GM21576 (cell line): ENCODE measurements at regions not wholly inside any gene's neighbourhood (a gene's known extent, or its start where the extent isn't known, plus 50 kb on each side); places are given as distances from the start of the nearest gene placed in this dataset.

Experiments
- ATAC-seq: cut with Tn5 transposase; IDR thresholded peaks from one replicate; pipeline ENCODE4 v1.9.1; 2021; ENCODE audit warnings: mild to moderate bottlenecking, moderate library complexity; ENCODE audit not compliant: unreplicated experiment

DNA sequence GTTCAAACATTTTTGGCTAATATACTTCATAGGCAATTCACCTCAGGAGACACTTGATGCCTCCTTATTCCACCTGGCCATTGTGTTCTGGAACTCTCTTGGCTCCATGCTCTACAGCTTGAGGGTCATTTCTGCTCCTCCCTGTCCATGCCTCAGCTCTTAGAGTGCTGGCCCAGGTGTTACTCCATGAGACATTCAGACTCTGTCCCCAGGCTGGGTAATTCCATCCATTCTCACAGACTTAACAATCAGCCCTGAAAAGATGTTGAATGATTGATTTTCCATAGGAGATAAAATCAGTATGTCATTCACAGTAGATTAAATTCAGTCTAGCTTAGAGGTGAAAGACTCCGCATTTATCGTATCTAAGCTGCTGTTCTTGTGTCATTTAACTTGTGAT, 168.6 kb upstream of the CWC22 start:
- no peak for ATAC-seq

DNA sequence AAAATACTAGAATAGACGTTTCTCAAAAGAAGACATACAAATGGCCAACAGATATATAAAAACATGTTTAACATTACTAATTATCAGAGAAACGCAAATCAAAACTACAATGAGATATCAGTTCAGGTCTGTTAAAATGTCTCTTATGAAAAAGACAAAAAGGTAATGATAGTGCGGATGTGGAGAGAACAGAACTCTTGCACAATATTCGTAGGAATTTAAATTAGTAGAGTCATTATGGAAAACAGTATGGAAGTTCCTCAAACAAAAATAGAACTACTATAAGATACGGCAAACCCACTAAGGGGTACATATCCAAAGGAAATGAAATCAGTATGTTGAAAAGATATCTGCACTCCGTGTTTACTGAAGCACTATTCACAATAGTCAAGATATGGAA, 167.5 kb upstream of the CWC22 start:
- ATAC-seq, result no peak

DNA sequence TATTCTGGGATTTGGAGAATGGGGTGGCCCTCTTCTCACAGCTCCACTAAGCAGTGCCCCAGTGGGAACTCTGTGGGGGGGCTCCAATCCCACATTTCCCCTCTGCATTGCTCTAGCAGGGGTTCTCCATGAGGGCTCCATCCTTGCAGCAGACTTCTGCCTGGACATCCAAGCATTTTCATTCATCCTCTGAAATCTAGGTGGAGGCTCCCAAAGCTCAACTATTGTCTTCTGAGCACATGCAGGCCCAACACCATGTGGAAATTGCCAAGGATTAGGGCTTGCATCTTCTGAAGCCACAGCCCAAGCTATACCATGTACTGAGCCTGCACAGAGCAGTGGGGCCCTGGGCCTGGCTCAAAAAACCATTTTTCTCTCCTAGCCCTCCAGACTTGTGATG, 162.4 kb upstream of the CWC22 start:
- no peak for ATAC-seq

DNA sequence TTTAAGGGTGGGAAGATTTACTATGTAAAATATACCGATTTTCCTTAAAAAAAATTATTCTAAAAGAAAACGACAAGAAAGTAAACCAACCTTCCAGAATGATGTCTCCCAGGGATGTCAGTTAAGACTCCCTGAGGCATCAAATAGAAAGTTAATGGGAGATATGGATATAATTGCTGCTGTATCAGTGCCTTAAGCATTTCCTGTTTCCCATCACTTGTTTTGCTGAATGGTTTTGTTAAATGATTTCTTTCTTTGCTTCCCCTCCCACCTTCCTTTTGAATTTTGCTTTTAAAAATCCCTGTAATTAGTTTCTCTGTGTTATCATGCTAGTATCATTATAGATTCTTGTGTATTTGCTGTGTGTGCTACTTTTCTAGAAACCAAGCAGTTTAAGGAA, 154.3 kb upstream of the CWC22 start:
- no peak for ATAC-seq

DNA sequence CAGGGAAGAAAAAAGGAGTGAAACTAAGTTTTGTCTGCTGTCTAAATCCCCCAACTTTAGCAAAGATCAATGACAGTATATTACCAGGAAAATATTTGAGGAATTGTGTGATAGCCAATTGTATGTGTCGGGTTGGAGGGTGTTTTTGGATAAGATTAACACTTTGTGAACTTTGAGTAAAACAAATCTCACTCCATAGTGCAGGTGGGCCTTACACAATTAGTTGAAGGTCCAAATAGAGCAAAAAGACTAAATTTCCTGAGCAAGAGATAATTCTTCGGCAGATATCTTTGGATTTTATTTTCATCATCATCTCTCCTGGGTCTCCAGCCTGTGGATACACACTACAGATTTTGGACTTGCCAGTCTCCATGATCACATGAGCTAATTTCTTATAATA, 152.8 kb upstream of the CWC22 start:
- ATAC-seq, result no peak

DNA sequence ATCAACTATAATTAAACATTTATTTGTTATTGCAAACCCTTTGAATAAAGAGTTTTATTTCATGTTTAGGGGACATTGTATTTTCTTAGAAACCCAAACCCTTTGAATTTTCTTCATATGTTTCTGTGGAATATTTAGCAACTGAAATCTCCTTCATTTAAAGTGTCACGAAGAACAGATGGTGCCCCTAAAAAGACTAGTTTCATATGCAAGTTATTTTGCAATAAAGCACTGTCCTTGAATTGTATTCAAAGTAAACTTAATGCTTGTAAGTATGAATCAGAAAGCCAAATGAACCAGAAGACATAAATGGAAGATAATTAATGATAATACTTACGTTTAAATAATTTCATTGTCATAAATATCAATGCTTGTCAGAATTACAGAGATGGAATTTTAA, 151.9 kb upstream of the CWC22 start:
- ATAC-seq, result no peak

DNA sequence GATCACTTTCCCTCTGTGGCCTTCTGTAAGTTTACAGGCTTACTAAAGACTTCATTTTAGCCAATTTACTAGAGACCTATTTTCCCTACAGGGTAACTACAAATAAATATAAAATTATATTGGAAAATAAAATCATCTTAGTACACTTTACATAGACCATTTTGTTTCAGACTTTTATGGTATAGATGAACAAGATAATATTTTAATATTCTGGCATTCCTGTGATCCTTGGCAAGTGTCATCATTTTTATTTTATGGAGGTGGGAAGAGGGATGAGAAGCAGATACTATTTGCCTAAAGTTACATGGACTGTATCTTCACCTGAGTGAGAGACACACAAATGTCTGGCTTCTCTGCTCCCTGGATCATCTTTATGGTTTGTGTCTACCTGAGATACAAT, 149.6 kb upstream of the CWC22 start:
- ATAC-seq, result no peak

DNA sequence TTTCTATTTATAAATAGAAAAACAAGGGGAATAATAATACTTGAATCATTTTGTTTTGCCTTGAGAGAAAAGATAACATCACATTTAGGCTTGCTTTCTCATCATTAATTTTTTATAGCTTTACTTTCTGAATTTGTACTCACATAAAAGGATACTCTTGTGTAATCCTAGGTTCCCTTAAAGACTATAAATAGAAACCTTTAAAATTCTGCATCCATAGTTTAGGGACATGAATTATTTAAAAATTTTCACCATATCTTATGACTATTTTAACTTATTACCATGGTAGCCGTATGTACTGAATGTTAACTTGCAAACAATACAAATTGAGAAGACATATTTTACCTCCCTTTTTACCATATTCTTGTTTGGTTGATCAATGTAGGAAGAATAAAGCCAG, 143.5 kb upstream of the CWC22 start:
- ATAC-seq, result no peak

DNA sequence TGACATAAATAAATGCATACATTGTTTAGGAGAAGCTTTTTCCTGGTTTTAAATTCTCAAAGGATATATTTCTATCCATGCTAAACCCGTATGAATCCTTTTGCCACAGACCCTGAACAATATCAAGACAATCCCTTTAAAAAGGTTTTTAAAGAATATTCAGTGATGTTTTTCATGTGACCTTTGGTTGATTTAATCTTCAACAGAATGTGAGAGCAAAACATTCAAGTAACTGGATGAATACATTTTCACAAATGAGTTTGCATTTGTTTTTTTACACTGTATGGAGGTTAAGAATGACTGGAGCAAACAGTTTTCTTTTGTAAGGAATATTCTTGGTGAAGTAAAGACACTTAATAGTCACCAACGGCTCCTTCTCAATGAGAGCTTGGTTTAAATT, 139.4 kb upstream of the CWC22 start:
- ATAC-seq, result no peak

DNA sequence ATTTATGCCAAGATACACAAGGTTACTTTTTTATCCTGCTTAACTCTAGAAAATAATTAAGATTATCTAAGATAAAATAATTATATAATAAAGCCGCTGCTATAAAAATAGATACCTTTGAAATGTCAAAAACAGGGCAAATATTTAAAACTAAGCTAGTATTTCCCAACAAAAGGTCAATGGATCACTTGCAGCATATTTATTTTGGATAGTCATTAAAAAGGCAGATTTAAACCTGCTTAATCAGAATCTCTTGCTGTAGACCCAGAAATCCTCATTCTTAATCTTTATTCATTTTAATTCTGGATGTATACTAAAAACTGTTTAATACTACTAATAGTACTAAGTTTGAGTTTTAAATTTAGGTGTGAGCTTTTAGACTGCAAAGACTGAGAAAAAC, 139.0 kb upstream of the CWC22 start:
- no peak for ATAC-seq

DNA sequence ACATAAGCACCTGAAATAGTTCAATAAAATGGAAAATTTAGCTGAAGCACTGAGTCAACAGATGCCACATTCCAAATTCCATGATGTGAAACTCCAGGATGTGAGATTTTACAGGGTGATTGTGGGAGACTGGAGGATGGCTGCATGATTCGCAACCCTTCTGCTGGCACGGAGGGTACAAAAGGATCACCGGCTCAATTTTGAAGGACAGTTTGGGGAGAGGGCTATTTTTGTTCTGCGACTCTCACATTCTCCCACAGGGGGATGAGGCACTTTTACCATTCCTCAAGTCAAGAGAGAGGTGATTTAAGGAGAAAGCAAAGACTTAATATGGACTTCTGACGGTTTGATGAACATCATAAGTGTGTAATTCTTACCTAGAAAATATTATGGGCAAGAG, 138.1 kb upstream of the CWC22 start:
- no peak for ATAC-seq

DNA sequence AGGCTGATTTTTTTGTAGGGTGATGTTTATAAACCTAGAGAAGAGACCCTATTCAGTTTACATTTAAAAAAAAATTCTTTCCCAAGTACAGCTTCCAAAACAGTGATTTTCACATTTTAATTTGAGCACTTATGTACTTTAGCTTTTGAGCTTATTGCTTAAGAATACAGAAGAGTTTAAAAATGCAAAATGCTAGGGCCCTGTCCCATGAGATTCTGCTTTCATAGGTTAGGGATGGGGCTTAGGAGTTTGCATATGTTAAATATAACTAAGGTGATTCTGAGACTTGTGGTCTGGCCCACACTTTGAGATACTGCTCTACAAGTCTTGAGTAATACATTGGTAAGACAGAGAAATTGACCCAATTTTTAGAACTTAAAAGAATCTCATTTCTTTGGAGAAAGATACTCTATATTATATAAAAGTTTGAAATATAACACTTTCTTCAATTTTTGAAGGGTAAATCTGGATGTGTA, 137.3 kb upstream of the CWC22 start:
- ATAC-seq, result no peak

DNA sequence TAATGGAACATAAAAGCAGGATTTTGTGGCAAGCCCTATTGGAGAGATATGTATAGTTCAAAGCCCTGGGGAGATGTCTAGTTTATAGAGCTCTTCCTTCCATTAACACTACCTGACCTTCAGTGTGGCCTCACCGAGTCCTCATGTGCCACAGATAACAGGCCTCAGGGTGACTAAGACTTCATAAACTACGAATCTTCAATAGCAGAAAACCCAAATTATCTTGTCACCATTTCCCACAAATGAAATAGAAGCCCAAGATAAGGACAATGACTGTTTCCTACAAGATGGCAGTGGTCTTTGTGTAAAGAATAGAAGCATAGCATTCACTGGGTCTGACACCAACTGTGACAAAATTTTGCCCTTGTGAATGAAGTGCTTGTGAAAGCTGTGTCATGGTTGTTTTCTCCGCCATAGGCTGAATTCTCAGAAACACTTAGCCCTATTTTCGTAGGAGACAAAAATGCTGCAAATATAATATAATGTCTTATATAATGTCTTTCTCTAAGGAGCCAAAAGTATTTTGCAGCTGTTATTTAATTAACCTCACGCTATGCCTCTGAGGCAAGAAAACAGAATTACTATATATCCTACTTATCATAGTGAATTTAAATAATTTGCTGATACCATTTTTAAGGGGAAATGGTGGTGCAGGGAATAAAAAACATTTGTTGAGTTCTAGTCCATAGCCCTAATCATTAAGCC, 136.7 kb upstream of the CWC22 start:
- no peak for ATAC-seq

DNA sequence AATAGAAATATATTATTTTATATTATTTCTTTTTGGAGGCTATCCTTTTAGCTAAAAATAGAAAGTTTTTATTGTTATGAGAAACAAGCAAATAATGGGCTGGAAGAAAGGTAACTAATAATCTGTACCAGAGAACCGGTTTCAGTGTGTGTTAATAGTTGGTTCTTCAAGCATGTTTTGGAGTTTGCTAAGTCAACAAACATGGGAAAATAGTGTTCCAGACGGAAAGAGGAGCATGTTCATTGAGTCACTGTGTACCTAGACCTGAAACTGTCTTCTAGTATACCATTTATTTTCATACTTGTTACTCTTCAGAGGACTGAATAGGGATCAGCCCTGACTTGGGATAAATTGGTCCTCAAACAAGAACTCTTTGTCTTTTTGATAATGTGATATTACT, 134.5 kb upstream of the CWC22 start:
- no peak for ATAC-seq

DNA sequence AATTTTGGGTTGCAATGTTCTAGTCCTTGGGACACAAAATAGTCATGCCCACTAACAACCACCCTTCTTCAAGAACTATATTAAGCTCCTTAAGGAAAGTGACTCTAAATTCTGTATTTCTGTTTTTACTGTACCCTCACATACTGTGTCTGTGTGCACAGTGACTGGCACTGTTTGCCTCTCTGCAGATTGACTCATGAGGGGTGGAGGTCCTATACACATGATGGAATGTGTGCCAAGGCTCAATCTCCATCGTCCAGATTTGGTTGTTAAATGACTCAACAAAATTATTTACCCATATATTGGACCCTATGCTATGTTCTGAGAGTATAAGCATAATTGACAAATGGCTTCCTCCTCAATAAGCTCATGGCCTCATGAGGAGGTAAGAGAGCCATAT, 126.6 kb upstream of the CWC22 start:
- ATAC-seq, result no peak

DNA sequence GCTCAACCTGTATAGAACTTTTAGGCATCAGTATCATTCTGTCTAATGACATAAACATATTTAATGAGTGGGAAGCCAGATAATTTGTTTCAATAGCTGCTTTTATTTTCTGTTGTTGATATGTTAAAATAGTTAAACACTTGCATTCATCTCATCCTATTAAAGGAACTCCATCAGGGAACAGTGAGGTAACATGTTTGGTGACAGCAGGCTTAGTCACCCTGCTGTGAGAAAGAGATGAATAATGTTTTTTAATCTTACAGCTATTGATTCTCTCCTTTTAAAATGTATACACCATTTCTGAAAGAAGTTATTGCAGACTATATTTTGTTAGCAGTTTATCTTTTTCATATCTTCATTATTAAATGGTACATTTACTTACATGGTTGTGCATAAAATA, 123.3 kb upstream of the CWC22 start:
- no peak for ATAC-seq

DNA sequence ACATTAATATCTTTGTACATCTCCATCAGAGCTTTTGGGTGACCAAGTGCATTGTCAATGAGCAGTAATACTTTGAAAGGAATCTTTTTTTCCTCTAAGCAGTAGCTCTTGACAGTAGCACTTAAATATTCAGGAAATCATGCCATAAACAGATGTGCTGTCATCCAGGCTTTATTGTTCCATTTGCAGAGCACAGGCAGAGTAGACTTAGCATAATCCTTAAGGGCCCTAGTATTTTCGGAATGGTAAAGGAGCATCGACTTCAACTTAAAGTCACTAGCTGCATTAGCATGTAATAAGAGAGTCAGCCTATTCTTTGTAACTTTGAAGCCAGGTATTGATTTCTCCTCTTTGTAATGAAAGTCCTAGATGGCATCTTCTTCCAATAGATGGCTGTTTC, 121.8 kb upstream of the CWC22 start:
- no peak for ATAC-seq

DNA sequence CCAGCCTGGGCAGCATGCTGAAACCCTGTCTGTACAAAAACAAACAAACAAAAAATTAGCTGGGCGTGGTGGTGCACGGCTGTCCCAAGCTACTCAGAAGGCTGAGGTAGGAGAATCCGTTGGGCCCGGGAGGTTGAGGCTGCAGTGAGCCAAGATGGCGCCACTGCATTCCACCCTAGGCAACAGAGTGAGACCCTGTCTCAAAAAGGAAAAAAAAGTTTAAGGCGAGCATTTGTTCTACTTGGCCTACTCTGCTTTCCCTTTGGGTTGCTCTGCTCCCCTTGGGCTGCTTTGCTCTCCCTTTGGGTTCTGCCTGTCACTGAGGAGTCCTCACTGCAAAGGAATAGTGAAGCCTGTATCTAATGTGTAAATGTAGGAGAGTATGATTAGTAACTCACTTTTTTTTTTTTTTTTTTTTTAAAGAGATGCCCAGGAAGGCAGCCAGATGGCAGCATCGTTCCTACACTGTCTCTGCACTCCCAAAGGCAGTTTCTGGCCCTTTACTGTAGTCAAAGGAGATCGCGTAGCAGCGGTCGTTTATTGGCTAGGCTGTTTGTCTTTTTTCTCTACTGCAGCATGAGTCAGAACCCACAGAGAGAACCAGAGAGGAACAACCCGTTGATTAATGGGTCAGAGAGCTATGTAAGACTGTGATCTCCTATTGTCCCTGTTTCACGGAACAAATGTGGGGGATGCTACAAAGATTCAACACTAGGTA, 118.3 kb upstream of the CWC22 start:
- peak; percentile 81 for ATAC-seq

DNA sequence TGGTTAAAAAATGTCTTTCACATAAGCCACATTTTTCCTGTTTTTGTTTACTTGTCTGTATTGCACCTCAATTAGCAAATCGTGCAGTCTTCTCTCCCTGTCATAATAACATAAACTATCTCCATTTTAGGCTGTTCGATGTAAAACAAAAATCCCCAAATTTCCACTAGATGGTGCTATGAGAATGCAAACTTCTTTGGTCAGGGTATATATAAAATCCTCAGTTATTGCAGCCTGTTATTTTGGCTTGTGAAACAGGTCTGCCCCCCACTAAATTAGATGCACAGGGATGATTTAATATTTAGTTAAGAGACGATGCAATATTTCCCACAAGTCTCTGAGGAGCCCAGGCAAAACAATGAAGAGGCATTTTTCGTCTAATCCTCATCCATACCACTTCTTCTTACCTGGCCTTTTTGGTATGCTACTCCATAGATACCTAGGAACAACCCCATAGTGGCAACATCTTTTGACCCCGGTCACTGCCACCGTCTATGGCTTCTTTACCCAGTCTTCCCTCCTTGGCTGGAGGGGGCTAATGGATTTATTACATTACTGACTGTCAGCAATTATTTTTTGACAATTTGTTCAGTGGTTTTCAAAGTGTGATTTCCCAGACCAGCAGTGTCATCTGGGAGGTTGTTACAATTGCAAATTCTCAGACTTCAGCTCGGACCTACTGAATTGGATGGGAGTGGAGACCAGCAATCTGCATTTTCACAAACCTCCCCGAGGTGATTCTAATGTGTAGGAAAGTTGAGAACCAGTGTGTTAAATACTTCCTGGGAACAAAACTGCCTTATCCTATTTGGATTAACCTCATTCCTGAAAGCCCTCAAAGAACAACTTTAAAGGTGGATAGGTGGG, 117.4 kb upstream of the CWC22 start:
- peak; percentile 58 for ATAC-seq

DNA sequence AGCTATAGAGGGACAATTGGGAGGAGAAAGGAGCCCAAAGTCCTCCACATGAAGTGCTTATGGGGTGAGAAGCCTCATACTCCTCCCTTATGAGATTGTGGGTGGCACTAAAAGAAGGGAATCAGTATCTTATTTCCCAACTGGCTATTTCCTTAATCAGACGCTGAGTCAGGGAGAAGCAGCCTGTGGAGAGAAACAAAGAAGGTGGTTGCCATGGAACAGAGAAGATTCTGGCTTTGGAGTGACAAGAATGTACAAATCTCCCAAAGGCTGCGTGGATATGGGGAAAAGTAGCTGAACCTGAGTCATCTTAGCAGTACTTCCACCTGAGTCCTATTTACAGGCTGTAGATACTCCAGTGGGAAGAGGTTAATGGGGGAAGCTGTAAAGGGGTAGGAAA, 115.8 kb upstream of the CWC22 start:
- ATAC-seq, result no peak

DNA sequence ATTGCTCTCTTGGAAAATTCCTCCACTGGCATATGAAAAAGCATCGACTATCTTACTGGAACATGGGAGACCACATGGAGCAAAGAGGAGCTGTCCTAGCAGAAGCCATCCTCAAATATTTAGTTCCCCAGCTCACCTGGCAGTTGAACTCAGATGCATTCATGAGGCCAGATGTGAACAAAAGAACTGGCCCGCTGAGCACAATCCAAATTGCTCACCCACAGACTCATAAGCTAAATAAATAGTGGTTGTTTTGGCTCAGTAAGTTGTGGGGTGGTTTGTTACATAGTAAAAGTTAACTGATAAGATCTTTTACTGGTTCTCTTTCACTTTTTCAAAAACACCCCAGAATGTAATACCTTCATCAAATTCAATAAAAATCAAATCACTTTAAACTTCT, 108.6 kb upstream of the CWC22 start:
- ATAC-seq, result no peak

DNA sequence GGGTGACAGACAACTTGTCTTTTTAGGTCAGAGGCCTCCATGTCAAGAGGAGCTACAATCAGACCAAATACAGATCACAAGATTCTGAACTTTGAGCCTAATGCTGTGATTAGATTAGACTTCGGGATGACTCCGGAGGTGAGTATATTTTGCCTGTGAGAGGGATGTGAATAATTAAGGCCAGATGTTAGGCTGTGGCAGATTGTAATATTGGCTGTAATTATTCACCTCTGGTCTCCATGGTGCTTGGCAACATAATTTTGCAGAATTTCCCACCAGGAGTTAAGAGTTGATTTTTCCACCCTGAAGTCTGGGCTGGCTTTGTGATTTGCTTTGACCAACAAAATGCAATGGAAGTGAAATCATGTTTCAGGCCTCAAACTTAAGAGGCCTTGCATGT, 108.2 kb upstream of the CWC22 start:
- ATAC-seq, result no peak
